Loucy (cell line): ENCODE measurements at regions not wholly inside any gene's neighbourhood (a gene's known extent, or its start where the extent isn't known, plus 50 kb on each side); places are given as distances from the start of the nearest gene placed in this dataset.

Source experiments
- CTCF ChIP-seq: fragments of 200-600 bp; sonication (generic); conservative IDR thresholded peaks from 2 replicates; pipeline ENCODE4 v1.5.1; 2014; ENCODE audit warnings: mild to moderate bottlenecking, antibody characterized with exemption, low read length
- EZH2phosphoT487 ChIP-seq: fragments of 200-600 bp; IDR thresholded peaks from 2 replicates; pipeline ENCODE4 v1.6.1; 2018; ENCODE audit warnings: antibody characterized with exemption, mild to moderate bottlenecking, moderate library complexity, borderline replicate concordance

GRCh38 chr13:74891610-74892009, 590.4 kb downstream of the TBC1D4 start:
- TF ChIP-seq CTCF: no peak
- TF ChIP-seq EZH2phosphoT487: no peak
